Left lung (tissue), 4 donors: ENCODE measurements at regions not wholly inside any gene's neighbourhood (a gene's known extent, or its start where the extent isn't known, plus 50 kb on each side); places are given as distances from the start of the nearest gene placed in this dataset.
A peak's percentile ranks its signal among the peaks of the same experiment; 100 is the strongest.

Experiments
- ATAC-seq: fragments of 200-7000 bp; cut with Tn5 transposase; one replicate; pipeline ENCODE4 v1.9.1; 2020; ENCODE audit warnings: moderate library complexity
- DNase-seq, 4 donors: peaks; one replicate each; pipeline ENCODE4 v3.0.0-alpha.2; 2013 to 2020
- H3K27ac ChIP-seq, 2 donors: fragments of 200-600 bp; sonication (generic) in 1 of 2; one replicate each; pipeline versions ENCODE4 v1.5.0 to v1.8.0; 2020 to 2021
- H3K27me3 ChIP-seq, 2 donors: fragments of 200-600 bp; sonication (generic) in 1 of 2; one replicate each; pipeline versions ENCODE4 v1.5.0 to v1.8.0; 2020 to 2021
- H3K36me3 ChIP-seq, 2 donors: fragments of 200-600 bp; sonication (generic) in 1 of 2; one replicate each; pipeline versions ENCODE4 v1.5.0 to v1.8.0; 2020 to 2021
- H3K4me1 ChIP-seq, 2 donors: fragments of 200-600 bp; one replicate each; pipeline ENCODE4 v1.8.0; 2021
- H3K4me3 ChIP-seq, 2 donors: fragments of 200-600 bp; sonication (generic) in 1 of 2; one replicate each; pipeline versions ENCODE4 v1.5.0 to v1.8.0; 2020 to 2021; ENCODE audit warnings: mild to moderate bottlenecking in 1 of 2
- H3K9me3 ChIP-seq, 2 donors: fragments of 200-600 bp; sonication (generic) in 1 of 2; one replicate each; pipeline versions ENCODE4 v1.5.0 to v1.8.0; 2020 to 2021
- CTCF ChIP-seq, 2 donors: fragments of 200-600 bp; sonication (generic) in 1 of 2; IDR thresholded peaks; one replicate each; pipeline versions ENCODE4 v1.5.0 to v1.8.0; 2021; ENCODE audit warnings: antibody characterized with exemption in 2 of 2
- intact Hi-C, 2 donors: fragments of 100-400 bp; cut with DNase I; formaldehyde crosslinking; loops; one replicate each; pipeline versions ENCODE4 v1.11.2 to v1.14.2; 2022
- donor health status: DM: no; HTN: yes; CAD: no.
- donor health status: DM: no; HTN: no; CAD: no.

GRCh38 chr16:55257966-55258613 is 65.9 kb upstream of the IRX6 start:
- intact Hi-C loops, result no loop called here
- DNase-seq, result peak; percentile 18 to 84 (median 46)
- H3K27me3 ChIP-seq, result no peaks in the 10 kb centered on the region
- peak; percentile 98 for ATAC-seq
- no peaks in the 10 kb centered on the region for H3K4me1 ChIP-seq
- H3K4me3 ChIP-seq, result no peak overlapping the region
- H3K9me3 ChIP-seq, result no peaks in the 10 kb centered on the region
- TF ChIP-seq CTCF (IDR thresholded peaks at IDR 0.05), result peak; percentile 59 to 68
- no peaks in the 10 kb centered on the region for H3K36me3 ChIP-seq
- H3K27ac ChIP-seq, result no peak overlapping the region

- Histone ChIP-seq H3K27me3 (no peaks in the 10 kb centered on the region), H3K36me3 (no peaks in the 10 kb centered on the region), H3K27ac (no peak overlapping the region), H3K9me3 (no peaks in the 10 kb centered on the region), H3K4me1 (no peaks in the 10 kb centered on the region), H3K4me3 (no peak overlapping the region)
- DNase-seq (no peak), ATAC-seq (no peak)
- intact Hi-C loops, result no loop called here
- no peak for TF ChIP-seq CTCF (IDR thresholded peaks at IDR 0.05)
These were observed 62.7 kb upstream of the IRX6 start for GRCh38 chr16:55261301-55261700.

- ATAC-seq, result no peak
- no peaks in the 10 kb centered on the region for H3K4me1 ChIP-seq
- TF ChIP-seq CTCF (IDR thresholded peaks at IDR 0.05), result no peak
- no peak overlapping the region for H3K4me3 ChIP-seq
- no peaks in the 10 kb centered on the region for H3K36me3 ChIP-seq
- H3K27ac ChIP-seq, result no peak overlapping the region
- no peak for DNase-seq
- H3K9me3 ChIP-seq, result no peaks in the 10 kb centered on the region
- no peaks in the 10 kb centered on the region for H3K27me3 ChIP-seq
- intact Hi-C loops, result no loop called here
These were observed 60.4 kb upstream of the IRX6 start for GRCh38 chr16:55263271-55264250.

- no peak overlapping the region for H3K27ac ChIP-seq
- H3K36me3 ChIP-seq, result no peaks in the 10 kb centered on the region
- no peaks in the 10 kb centered on the region for H3K4me1 ChIP-seq
- H3K4me3 ChIP-seq, result no peak overlapping the region
- no peak for DNase-seq
- H3K27me3 ChIP-seq, result no peaks in the 10 kb centered on the region
- H3K9me3 ChIP-seq, result no peaks in the 10 kb centered on the region
- no peak for TF ChIP-seq CTCF (IDR thresholded peaks at IDR 0.05)
- intact Hi-C loops, result no loop called here
- no peak for ATAC-seq
These were observed 59.1 kb upstream of the IRX6 start for GRCh38 chr16:55264949-55265348.

- intact Hi-C loops, result no loop called here
- no peaks in the 10 kb centered on the region for H3K27me3 ChIP-seq
- TF ChIP-seq CTCF (IDR thresholded peaks at IDR 0.05), result no peak
- ATAC-seq (no peak), DNase-seq (no peak)
- H3K36me3 ChIP-seq, result no peaks in the 10 kb centered on the region
- H3K4me3 ChIP-seq, result no peak overlapping the region
- no peaks in the 10 kb centered on the region for H3K4me1 ChIP-seq
- H3K9me3 ChIP-seq, result no peaks in the 10 kb centered on the region
- no peak overlapping the region for H3K27ac ChIP-seq
These were observed 58.1 kb upstream of the IRX6 start for GRCh38 chr16:55265926-55266325.
